ENCODE measurements at regions not wholly inside any gene's neighbourhood (a gene's known extent, or its start where the extent isn't known, plus 50 kb on each side); places are given as distances from the start of the nearest gene placed in this dataset.

- no peaks in the 10 kb centered on the region for H3K9me3 ChIP-seq (ENCODE audit: control insufficient read depth, low read depth, low read length)
- no peaks in the 10 kb centered on the region for H3K4me1 ChIP-seq (ENCODE audit: control insufficient read depth, extremely low read depth, insufficient read depth, low read length)
- H3K27me3 ChIP-seq (ENCODE audit: control insufficient read depth, extremely low read depth, insufficient read depth, low read length), result no peaks in the 10 kb centered on the region
- no peaks in the 10 kb centered on the region for H3K79me2 ChIP-seq (ENCODE audit: control insufficient read depth, insufficient read depth, low read length)
- no peak overlapping the region for H2AFZ ChIP-seq (ENCODE audit: control insufficient read depth, low read length)
- H4K20me1 ChIP-seq (ENCODE audit: control insufficient read depth, extremely low read depth, insufficient read depth, low read length), result no peaks in the 10 kb centered on the region
- no peak overlapping the region for H3K4me2 ChIP-seq (ENCODE audit: control insufficient read depth, extremely low read depth, insufficient read depth, low read depth, low read length)
- H3K9me1 ChIP-seq (ENCODE audit: control insufficient read depth, extremely low read depth, insufficient read depth, low read length), result no peaks in the 10 kb centered on the region
- DNase-seq (ENCODE audit: low read depth, low spot score), result no peak
- H3K4me3 ChIP-seq (ENCODE audit: control insufficient read depth in 2 of 3, extremely low read depth in 1 of 3, insufficient read depth in 2 of 3, low read depth in 1 of 3, low read length in 3 of 3), result no peak overlapping the region
- TF ChIP-seq EZH2 (IDR thresholded peaks at IDR 0.05; ENCODE audit: low read length), result no peak
- no peak for TF ChIP-seq CTCF (optimal IDR thresholded peaks at IDR 0.05 in 1 of 3, IDR thresholded peaks at IDR 0.05 in 1 of 3, conservative IDR thresholded peaks at IDR 0.05 in 1 of 3; ENCODE audit: extremely low read depth in 1 of 3, insufficient read depth in 2 of 3, low read length in 3 of 3)
- no peak for FAIRE-seq
- no peak overlapping the region for H3K9ac ChIP-seq (ENCODE audit: control insufficient read depth, extremely low read depth, insufficient read depth, low read length)
- no peak overlapping the region for H3K27ac ChIP-seq (ENCODE audit: control insufficient read depth, insufficient read depth, low read length)
- no peaks in the 10 kb centered on the region for H3K36me3 ChIP-seq (ENCODE audit: control insufficient read depth in 2 of 2, extremely low read depth in 1 of 2, insufficient read depth in 2 of 2, low read length in 2 of 2)
- dilution Hi-C loops (cut with MboI; ENCODE audit: extremely low pct_ligation_motif_present, low sequenced_read_pairs), result no loop called here
Observed at GRCh38 chr13:53622456-53622855, 593.8 kb downstream of the OLFM4 start.

GRCh38 chr13:53623146-53623545, 594.5 kb downstream of the OLFM4 start:
- no peaks in the 10 kb centered on the region for H3K79me2 ChIP-seq (ENCODE audit: control insufficient read depth, insufficient read depth, low read length)
- H3K27ac ChIP-seq (ENCODE audit: control insufficient read depth, insufficient read depth, low read length), result no peak overlapping the region
- H3K36me3 ChIP-seq (ENCODE audit: control insufficient read depth in 2 of 2, extremely low read depth in 1 of 2, insufficient read depth in 2 of 2, low read length in 2 of 2), result no peaks in the 10 kb centered on the region
- no peak overlapping the region for H3K4me3 ChIP-seq (ENCODE audit: control insufficient read depth in 2 of 3, extremely low read depth in 1 of 3, insufficient read depth in 2 of 3, low read depth in 1 of 3, low read length in 3 of 3)
- TF ChIP-seq EZH2 (IDR thresholded peaks at IDR 0.05; ENCODE audit: low read length) (no peak), CTCF (optimal IDR thresholded peaks at IDR 0.05 in 1 of 3, IDR thresholded peaks at IDR 0.05 in 1 of 3, conservative IDR thresholded peaks at IDR 0.05 in 1 of 3; ENCODE audit: extremely low read depth in 1 of 3, insufficient read depth in 2 of 3, low read length in 3 of 3) (no peak)
- no peaks in the 10 kb centered on the region for H4K20me1 ChIP-seq (ENCODE audit: control insufficient read depth, extremely low read depth, insufficient read depth, low read length)
- dilution Hi-C loops (cut with MboI; ENCODE audit: extremely low pct_ligation_motif_present, low sequenced_read_pairs), result no loop called here
- DNase-seq (ENCODE audit: low read depth, low spot score) (no peak), FAIRE-seq (no peak)
- no peaks in the 10 kb centered on the region for H3K9me3 ChIP-seq (ENCODE audit: control insufficient read depth, low read depth, low read length)
- H3K27me3 ChIP-seq (ENCODE audit: control insufficient read depth, extremely low read depth, insufficient read depth, low read length), result no peaks in the 10 kb centered on the region
- no peaks in the 10 kb centered on the region for H3K4me1 ChIP-seq (ENCODE audit: control insufficient read depth, extremely low read depth, insufficient read depth, low read length)
- no peak overlapping the region for H3K9ac ChIP-seq (ENCODE audit: control insufficient read depth, extremely low read depth, insufficient read depth, low read length)
- no peaks in the 10 kb centered on the region for H3K9me1 ChIP-seq (ENCODE audit: control insufficient read depth, extremely low read depth, insufficient read depth, low read length)
- no peak overlapping the region for H2AFZ ChIP-seq (ENCODE audit: control insufficient read depth, low read length)
- no peak overlapping the region for H3K4me2 ChIP-seq (ENCODE audit: control insufficient read depth, extremely low read depth, insufficient read depth, low read depth, low read length)
